ENCODE measurements at regions not wholly inside any gene's neighbourhood (a gene's known extent, or its start where the extent isn't known, plus 50 kb on each side); places are given as distances from the start of the nearest gene placed in this dataset.
"Not testable (repeated sequence)": the region's sequence is repeated elsewhere in the genome, so short reads cannot be mapped to it uniquely, and the experiment has no call there.

- DNase-seq (ENCODE audit: low read depth): no peak
Measured at GRCh38 chr5:71771191-71771590, 52.1 kb downstream of the CARTPT start.

DNA sequence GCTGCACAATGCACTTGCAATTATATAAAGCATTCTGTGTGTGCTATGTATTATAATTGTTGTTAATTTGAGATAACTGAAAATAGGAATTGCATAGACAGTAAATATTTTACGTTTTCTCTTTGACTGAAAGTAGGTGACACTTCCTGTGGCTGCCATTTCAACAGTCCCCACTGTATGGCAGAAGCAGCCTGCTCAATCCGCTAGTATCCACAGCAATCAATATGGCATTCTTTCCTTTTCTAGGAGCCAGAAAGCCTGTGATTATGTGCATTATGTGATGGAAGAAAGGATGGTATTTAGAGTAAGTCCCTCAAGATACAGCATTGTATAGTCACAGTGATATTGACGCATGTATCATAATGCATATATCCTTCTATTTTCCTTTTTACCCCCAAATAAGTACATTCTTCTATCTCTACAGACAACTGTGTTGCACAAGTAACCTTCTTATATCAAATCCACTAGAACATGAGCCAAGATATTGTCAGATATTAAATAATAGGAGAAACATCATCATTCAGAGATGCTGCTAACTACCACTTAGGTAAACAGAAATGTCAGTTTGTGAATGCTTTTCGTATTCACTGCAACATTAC lies 59.7 kb downstream of the CARTPT start:
- DNase-seq (ENCODE audit: low read depth): no peak

DNA sequence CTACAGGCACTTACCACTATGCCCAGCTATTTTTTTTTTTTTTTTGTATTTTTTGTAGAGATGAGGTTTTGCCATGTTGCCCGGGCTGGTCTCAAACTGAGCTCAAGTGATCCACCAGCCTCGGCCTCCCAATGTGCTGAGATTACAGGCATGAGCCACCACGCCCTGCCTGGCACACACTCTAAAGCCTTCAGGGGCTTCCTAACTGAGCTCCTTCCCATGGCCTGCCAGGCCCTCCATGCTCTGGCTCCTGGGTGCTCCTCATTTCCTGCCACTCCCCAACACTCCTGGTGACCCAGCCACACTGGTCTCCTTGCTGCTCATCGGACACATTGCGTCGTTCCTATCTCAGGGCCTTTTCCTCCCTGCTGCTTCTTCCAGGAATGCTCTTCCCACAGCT lies 61.5 kb downstream of the CARTPT start:
- no peak for DNase-seq (ENCODE audit: low read depth)

- no peak for DNase-seq (ENCODE audit: low read depth)
Measured at GRCh38 chr5:71782393-71782770, 63.3 kb downstream of the CARTPT start.

GRCh38 chr5:71782771-71783770 lies 64.0 kb downstream of the CARTPT start:
- DNase-seq (ENCODE audit: low read depth): peak; percentile 75

DNA sequence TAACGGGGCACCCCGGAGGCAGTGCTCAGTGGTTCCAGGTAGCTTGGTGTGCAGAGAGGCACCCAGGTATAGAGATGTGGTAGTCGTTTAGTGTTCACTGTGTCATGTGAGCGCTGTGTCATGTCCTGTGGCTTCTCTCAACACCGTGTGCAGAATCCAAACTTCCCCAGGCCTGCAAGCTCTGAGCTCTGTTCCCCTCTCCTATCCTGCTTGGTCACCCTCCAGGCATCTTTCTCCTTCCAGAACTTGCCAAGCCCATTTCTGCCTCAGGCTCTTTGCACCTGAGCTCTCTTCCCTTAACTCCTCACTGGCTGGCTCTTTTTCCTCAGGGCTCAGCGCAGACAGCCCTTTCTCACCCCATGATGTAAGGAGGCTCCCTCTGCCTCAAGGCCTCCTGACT lies 64.8 kb downstream of the CARTPT start:
- no peak for DNase-seq (ENCODE audit: low read depth)

DNA sequence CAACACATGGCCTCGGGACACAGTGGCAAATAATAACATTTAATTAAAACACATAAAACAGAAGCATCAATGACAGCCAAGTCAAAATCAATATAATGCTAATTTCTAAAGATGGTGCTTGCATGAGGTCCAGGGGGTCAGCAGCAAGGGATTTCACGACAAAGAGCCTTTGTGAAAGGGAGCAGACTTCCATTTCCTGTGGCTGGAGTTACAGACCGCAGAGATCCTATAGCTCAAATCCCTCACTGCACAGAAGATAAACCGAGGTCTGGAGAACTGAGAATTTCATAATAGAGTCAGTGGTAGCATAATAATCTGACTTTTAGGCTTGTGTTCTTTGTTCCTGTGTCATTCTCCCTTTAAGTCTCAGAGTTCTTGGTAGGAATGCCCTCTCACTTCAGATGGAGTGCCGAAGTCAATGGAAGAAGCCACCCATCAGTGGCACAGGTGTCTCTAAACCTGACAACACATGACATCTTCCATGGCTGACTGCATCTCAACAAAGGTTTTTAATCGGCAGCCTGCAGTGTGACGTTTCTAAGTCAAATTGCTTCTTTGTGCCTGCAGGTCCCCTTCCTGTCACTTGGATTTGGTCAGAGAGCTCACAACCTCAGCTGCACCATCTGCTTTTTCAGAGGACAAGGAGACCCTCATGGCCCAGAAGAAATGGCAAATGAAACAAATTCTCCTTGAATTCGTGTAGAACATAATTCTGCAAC lies 67.4 kb downstream of the CARTPT start:
- no peak for DNase-seq (ENCODE audit: low read depth)

DNA sequence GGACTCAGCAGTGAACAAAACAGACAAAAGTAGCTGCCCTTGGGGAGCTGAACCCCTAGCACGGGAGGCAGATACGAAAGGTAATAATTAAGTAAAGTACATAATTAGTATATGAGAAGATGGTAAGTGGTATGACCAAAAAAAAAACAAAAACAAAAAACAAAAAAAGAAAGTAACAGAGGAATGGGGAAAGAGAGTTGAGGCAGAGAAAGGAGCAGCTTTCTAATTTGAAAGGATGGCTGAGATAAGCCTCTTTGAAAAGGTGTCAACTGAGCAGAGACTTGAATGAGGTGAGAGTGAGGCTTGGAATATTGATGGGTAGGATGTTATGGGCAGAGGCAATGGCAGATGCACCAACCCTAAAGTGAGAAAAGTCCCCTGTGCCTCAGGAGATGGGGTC lies 69.7 kb downstream of the CARTPT start:
- no peak for DNase-seq (ENCODE audit: low read depth)

DNA sequence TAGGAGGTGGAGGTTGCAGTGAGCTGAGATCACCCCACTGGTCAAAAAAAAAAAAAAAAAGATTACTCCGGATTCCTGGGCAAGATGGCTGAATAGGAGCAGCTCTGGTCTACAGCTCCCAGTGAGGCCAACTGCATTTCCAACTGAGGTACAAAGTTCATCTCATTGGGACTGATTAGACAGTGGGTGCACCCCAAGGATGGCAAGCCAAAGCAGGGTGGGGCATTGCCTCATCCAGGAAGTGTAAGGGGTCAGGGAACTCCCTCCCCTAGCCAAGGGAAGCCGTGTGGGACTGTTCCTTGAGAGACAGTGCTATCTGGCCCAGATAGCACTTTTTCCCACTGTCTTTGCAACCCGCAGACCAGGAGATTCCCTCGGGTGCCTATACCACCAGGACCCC lies 70.7 kb downstream of the CARTPT start:
- DNase-seq (ENCODE audit: low read depth): no peak

GRCh38 chr5:71790433-71790832 lies 71.4 kb downstream of the CARTPT start:
- no peak for DNase-seq (ENCODE audit: low read depth)

DNA sequence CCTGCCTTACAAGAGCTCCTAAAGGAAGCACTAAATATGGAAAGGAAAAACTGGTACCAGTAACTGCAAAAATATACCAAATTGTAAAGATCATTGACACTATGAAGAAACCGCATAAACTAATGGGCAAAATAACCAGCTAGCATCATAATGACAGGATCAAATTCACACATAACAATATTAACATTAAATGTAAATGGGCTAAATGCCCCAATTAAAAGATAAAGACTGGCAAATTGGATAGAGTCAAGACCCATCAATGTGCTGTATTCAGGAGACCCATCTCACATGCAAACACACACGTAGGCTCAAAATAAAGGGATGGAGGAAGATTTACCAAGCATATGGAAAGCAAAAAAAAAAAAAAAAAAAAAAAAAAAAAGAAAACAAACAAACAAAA lies 73.0 kb downstream of the CARTPT start:
- DNase-seq (ENCODE audit: low read depth): not testable (repeated sequence)

DNA sequence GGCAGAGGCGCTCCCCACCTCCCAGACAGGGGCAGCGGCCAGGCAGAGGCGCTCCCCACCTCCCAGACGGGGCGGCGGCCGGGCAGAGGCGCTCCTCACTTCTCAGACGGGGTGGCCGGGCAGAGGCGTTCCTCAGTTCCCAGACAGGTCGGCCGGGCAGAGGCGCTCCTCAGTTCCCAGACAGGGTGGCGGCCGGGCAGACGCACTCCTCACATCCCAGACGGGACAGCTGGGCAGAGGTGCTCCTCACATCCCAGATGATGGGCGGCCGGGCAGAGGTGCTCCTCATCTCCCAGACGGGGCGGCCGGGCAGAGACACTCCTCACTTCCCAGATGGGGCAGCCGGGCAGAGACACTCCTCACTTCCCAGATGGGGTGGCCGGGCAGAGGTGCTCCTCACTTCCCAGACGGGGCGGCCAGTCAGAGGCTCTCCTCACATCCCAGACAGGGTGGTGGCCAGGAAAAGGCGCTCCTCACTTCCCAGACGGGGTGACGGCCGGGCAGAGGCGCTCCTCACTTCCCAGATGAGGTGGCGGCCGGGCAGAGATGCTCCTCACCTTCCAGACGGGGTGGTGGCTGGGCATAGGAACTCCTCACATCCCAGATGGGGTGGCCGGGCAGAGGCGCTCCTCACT lies 75.1 kb downstream of the CARTPT start:
- no peak for DNase-seq (ENCODE audit: low read depth)

DNA sequence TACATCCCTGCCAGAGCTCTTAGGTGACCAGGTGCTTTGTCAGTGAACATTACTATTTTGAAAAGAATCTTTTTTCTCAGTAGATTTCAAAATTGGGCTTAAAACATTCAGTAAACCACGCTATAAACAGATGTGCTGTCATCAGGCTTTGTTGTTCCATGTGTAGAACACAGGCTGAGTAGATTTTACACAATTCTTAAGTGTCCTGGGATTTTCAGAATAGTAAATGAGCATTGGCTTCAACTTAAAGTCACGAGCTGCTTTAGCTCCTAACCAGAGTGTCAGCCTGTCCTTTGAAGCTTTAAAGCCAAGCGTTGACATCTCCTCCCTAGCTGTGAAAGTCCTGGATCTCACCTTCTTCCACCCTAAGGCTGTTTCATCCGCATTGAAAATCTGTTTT lies 83.6 kb downstream of the CARTPT start:
- DNase-seq (ENCODE audit: low read depth): no peak

DNA sequence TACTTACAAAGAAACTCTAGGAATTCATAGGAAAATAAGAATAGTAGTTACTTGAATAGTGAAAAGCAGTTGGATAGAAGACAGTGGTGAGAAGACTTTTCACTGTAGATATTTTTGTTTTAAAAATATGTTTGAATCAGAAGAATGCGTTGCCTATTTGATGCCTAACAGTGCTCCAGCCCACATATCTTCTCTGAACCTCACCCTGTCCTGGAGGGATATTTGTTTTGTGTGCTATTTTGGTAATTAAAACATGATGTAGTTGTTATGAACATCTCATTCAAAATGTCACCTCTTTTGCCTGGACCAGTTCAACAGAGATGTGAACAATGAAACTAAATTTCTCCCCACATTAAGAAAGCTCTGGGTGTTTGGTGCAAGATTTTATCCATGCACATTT lies 87.6 kb downstream of the CARTPT start:
- no peak for DNase-seq (ENCODE audit: low read depth)

DNA sequence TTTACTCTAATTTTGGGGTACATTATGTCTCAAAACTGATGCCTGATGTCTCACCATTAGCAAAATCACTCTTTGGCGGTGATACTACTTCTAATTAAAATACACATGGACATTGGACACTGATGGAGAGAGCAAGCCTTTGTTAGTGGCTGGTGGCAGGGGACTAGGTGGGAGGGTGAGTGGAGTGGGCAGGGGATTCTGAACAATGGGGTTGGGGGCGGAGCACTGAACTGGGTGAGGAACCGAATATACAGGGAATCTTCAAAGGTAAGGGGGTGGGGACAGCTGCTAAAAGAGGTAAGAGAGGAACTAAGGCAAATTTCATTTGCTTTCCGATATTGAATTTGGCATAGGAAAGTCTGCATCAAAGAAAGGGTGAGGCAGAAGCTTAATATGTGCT lies 88.8 kb downstream of the CARTPT start:
- DNase-seq (ENCODE audit: low read depth): no peak

DNA sequence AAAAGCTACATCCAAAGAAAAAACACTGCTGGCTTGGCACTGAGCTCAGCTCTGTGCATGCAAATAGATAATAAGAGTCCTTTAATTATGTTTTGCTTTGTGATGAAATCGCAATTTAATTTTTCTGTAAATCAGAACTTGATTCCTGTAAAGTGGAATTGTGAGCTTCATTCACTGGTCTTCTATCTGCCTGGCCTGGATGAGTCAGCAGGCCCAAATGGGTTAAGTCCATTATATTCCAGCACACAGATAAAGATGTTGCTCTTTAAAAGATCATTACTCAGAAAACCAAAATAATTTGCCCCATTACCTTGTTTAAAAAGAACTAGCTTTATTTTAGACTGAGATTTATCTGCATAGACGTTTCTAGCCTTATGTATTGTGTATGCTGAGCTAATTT lies 90.4 kb downstream of the CARTPT start:
- DNase-seq (ENCODE audit: low read depth): no peak

DNA sequence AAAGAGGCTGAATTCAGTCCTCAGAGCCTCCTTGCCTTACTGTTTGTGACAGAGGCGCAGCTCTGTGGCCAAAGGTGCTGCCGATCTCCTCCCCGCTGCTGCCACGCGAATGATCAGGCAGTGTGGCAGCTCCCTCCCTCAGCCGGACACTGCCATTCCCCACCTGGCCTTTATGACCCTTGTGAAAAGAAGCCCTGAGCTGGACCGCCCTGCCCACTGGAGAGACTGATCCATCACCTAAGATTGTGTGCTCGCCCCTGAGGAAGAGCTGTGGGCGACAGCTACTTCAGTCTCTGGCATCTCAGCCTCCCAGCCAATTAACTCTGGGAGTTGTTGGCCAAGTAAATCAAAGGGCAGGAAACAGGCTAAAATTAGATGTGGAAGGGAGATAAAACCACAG lies 90.9 kb downstream of the CARTPT start:
- no peak for DNase-seq (ENCODE audit: low read depth)

DNA sequence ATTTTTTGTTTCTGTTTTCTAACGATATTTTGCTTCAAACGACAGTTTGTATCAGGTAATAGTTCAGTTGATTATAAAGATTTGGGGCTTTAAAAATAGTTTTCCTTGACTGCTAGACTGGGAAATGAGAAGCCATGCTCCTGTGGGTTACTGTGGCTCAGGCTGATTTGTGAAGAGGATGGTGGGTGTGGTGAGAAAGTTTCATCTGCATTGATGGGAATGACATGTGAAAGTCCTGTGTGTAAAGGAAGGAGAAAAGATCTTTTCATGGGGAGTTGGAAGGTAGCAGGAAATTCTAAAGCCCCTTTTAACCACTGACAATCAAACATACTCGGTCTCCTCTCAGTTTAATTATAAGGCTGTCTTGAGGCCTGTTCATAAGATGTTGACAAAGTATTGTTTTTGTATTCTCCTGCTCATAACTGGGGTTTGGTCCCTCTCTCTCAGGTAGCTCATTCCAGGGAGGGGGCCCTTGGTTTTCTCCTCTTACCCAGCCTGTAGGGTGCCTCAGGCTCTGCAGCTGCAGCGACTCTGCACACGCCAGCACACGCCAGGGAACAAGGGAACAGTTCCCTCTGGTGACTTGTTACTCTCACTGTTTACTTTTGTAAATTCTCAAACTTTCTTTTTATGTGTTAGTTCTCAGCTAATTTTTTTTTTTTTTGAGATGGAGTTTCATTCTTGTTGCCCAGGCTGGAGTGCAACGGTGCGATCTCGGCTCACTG lies 91.6 kb downstream of the CARTPT start:
- DNase-seq (ENCODE audit: low read depth): no peak

GRCh38 chr5:71811779-71812178 lies 92.7 kb downstream of the CARTPT start:
- DNase-seq (ENCODE audit: low read depth): no peak

GRCh38 chr5:71816307-71816706 lies 97.2 kb downstream of the CARTPT start:
- no peak for DNase-seq (ENCODE audit: low read depth)

GRCh38 chr5:71817891-71818290 lies 98.8 kb downstream of the CARTPT start:
- no peak for DNase-seq (ENCODE audit: low read depth)

Data from forelimb muscle (tissue), 1 donor.